ENCODE measurements at regions not wholly inside any gene's neighbourhood (a gene's known extent, or its start where the extent isn't known, plus 50 kb on each side); places are given as distances from the start of the nearest gene placed in this dataset.
"Not testable (repeated sequence)": the region's sequence is repeated elsewhere in the genome, so short reads cannot be mapped to it uniquely, and the experiment has no call there.

GRCh38 chr14:30402846-30403245 is 156.1 kb upstream of the G2E3 start:
- H3K36me3 ChIP-seq: no peaks in the 10 kb centered on the region
- no peak overlapping the region for H3K4me3 ChIP-seq
- no peak for TF ChIP-seq CTCF (IDR thresholded peaks at IDR 0.05)
- H3K9me3 ChIP-seq: peaks cover 0 to 3% of the 10 kb centered on the region in 2 donors
- H3K4me1 ChIP-seq: no peaks in the 10 kb centered on the region
- H3K27ac ChIP-seq: no peak overlapping the region
- ATAC-seq (no peak), DNase-seq (no peak)
- no peaks in the 10 kb centered on the region for H3K27me3 ChIP-seq
- intact Hi-C loops (cut with DNase I): no loop called here

GRCh38 chr14:30403791-30404190 is 155.2 kb upstream of the G2E3 start:
- TF ChIP-seq CTCF (IDR thresholded peaks at IDR 0.05): no peak
- ATAC-seq: no peak
- DNase-seq: no peak
- Histone ChIP-seq H3K36me3 (no peaks in the 10 kb centered on the region), H3K9me3 (peaks cover 0 to 3% of the 10 kb centered on the region in 2 donors), H3K4me3 (no peak overlapping the region), H3K27me3 (no peaks in the 10 kb centered on the region), H3K27ac (no peak overlapping the region), H3K4me1 (no peaks in the 10 kb centered on the region)
- intact Hi-C loops (cut with DNase I): no loop called here

- intact Hi-C loops (cut with DNase I); H3K27me3 ChIP-seq; ATAC-seq; H3K36me3 ChIP-seq; H3K27ac ChIP-seq; DNase-seq; H3K4me1 ChIP-seq; H3K4me3 ChIP-seq; H3K9me3 ChIP-seq: not testable (repeated sequence)
Observed at GRCh38 chr14:30409508-30410015, 149.4 kb upstream of the G2E3 start.

- intact Hi-C loops (cut with DNase I): no loop called here
- no peak overlapping the region for H3K27ac ChIP-seq
- no peaks in the 10 kb centered on the region for H3K27me3 ChIP-seq
- ATAC-seq (no peak), DNase-seq (no peak)
- H3K9me3 ChIP-seq: no peaks in the 10 kb centered on the region
- H3K4me1 ChIP-seq: no peaks in the 10 kb centered on the region
- no peaks in the 10 kb centered on the region for H3K36me3 ChIP-seq
- H3K4me3 ChIP-seq: no peak overlapping the region
- no peak for TF ChIP-seq CTCF (IDR thresholded peaks at IDR 0.05)
Observed at GRCh38 chr14:30410986-30411385, 148.0 kb upstream of the G2E3 start.

- H3K27ac ChIP-seq; H3K9me3 ChIP-seq; ATAC-seq; H3K27me3 ChIP-seq; H3K36me3 ChIP-seq; DNase-seq; H3K4me1 ChIP-seq; intact Hi-C loops (cut with DNase I); H3K4me3 ChIP-seq: not testable (repeated sequence)
Observed at GRCh38 chr14:30413184-30413583, 145.8 kb upstream of the G2E3 start.

- TF ChIP-seq CTCF (IDR thresholded peaks at IDR 0.05): no peak
- no peaks in the 10 kb centered on the region for H3K27me3 ChIP-seq
- intact Hi-C loops (cut with DNase I): no loop called here
Observed at GRCh38 chr14:30417121-30417520, 141.8 kb upstream of the G2E3 start.

More at GRCh38 chr14:30417121-30417520, 141.8 kb upstream of the G2E3 start:
- no peak overlapping the region for H3K4me3 ChIP-seq
- ATAC-seq: no peak
- H3K9me3 ChIP-seq: no peaks in the 10 kb centered on the region
- no peak for DNase-seq
- H3K4me1 ChIP-seq: no peaks in the 10 kb centered on the region
- no peak overlapping the region for H3K27ac ChIP-seq
- no peaks in the 10 kb centered on the region for H3K36me3 ChIP-seq

Measured in left lung (tissue), 4 donors.